SJSA1 (cell line): ENCODE measurements at regions not wholly inside any gene's neighbourhood (a gene's known extent, or its start where the extent isn't known, plus 50 kb on each side); places are given as distances from the start of the nearest gene placed in this dataset.
"Not testable (repeated sequence)": the region's sequence is repeated elsewhere in the genome, so short reads cannot be mapped to it uniquely, and the experiment has no call there.

Experiments used
- DNase-seq, 2 experiments: peaks; one replicate each; pipeline ENCODE4 v3.0.0-alpha.2; 2015 to 2020; ENCODE audit warnings: low spot score in 2 of 2, low read depth in 1 of 2
- H3K27ac ChIP-seq: fragments of 250-450 bp; sonication (Bioruptor Pico); 2 replicates; pipeline ENCODE4 v1.5.1; 2020; ENCODE audit warnings: mild to moderate bottlenecking, moderate library complexity
- H3K27me3 ChIP-seq: fragments of 250-450 bp; sonication (Bioruptor Pico); replicated peaks from 2 replicates; pipeline ENCODE4 v1.5.1; 2020; ENCODE audit warnings: mild to moderate bottlenecking, moderate library complexity
- H3K36me3 ChIP-seq: fragments of 250-450 bp; sonication (Bioruptor Pico); 2 replicates; pipeline ENCODE4 v1.5.1; 2020; ENCODE audit warnings: mild to moderate bottlenecking
- H3K4me1 ChIP-seq: fragments of 250-450 bp; sonication (Bioruptor Pico); replicated peaks from 2 replicates; pipeline ENCODE4 v1.6.1; 2021; ENCODE audit warnings: mild to moderate bottlenecking
- H3K4me3 ChIP-seq: fragments of 250-450 bp; sonication (Bioruptor Pico); 2 replicates; pipeline ENCODE4 v1.5.1; 2020; ENCODE audit warnings: mild to moderate bottlenecking
- H3K9me3 ChIP-seq: fragments of 250-450 bp; sonication (Bioruptor Pico); replicated peaks from 2 replicates; pipeline ENCODE4 v1.5.1; 2020; ENCODE audit warnings: mild to moderate bottlenecking

DNA sequence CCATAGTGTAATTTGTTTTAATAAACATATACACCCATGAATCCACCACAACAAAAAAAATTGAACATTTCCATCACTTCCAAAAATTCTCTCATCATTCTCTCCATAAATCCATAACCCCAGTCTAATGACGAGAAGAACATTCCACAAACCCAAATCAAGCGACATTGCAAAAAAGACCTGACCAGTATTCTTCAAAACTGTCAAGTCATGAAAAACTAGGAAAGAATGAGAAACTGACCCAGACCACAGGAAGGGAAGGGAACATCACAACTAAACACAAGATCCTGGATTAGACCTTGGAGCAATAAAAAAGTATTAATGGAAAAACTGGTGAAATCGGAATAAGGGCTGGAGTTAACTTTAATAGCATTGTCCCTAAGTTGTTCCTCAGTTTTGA lies 141.3 kb upstream of the SLC35G4 start:
- Histone ChIP-seq H3K4me3 (no peak overlapping the region), H3K36me3 (no peaks in the 10 kb centered on the region), H3K4me1 (no peaks in the 10 kb centered on the region), H3K27ac (no peak overlapping the region), H3K27me3 (no peaks in the 10 kb centered on the region; the same call in 1 of the 2 replicates), H3K9me3 (no peaks in the 10 kb centered on the region)
- DNase-seq = no peak

DNA sequence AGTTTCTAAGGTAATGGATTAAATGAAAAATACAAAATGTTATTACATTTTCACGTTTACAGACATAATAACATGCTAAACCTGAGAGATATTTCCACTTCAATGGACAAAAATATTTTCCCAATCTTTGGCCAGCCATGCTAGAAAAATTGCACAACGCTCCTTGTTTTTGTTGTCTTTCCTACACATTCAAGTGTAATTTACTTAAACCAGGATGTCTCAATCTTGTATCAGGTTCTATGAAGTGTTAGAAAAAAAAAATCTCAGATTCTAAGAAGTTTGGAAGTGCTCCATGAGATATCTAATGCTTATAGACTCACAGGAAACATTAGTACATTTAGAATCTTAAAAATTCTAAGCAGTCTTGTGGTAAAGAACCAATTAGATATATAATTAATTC lies 141.8 kb upstream of the SLC35G4 start:
- DNase-seq = no peak
- Histone ChIP-seq H3K27ac (no peak overlapping the region), H3K4me1 (no peaks in the 10 kb centered on the region), H3K36me3 (no peaks in the 10 kb centered on the region), H3K27me3 (no peaks in the 10 kb centered on the region; the same call in none of the 2 replicates), H3K9me3 (no peaks in the 10 kb centered on the region), H3K4me3 (no peak overlapping the region)

DNA sequence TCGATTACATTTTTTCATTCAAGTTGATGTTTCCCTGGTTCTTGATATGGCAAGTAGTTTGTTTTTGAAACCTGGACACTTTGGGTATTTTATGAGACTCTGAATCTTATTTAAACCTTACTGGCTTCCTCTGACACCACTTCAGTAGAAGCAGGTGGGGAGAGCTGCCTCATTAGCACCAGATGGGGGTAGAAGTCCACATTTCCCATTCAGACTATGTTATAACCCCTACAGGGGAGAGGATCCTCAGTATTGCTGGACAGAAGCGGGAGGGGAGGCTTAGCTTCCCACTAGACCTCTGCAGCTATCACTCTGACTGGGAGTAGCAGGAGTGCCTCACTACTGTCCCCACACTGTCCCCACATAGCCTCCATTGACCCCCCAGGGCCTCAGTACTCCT lies 145.3 kb upstream of the SLC35G4 start:
- Histone ChIP-seq H3K27ac (no peak overlapping the region), H3K4me3 (no peak overlapping the region), H3K9me3 (no peaks in the 10 kb centered on the region), H3K4me1 (no peaks in the 10 kb centered on the region), H3K36me3 (no peaks in the 10 kb centered on the region), H3K27me3 (no peaks in the 10 kb centered on the region; the same call in 1 of the 2 replicates)
- DNase-seq = no peak

GRCh38 chr18:11458447-11458846 lies 150.9 kb upstream of the SLC35G4 start:
- H3K36me3 ChIP-seq = no peaks in the 10 kb centered on the region
- H3K27me3 ChIP-seq = no peaks in the 10 kb centered on the region; the same call in 1 of the 2 replicates
- no peak overlapping the region for H3K27ac ChIP-seq
- no peaks in the 10 kb centered on the region for H3K9me3 ChIP-seq
- H3K4me1 ChIP-seq = no peaks in the 10 kb centered on the region
- H3K4me3 ChIP-seq = no peak overlapping the region
- no peak for DNase-seq

DNA sequence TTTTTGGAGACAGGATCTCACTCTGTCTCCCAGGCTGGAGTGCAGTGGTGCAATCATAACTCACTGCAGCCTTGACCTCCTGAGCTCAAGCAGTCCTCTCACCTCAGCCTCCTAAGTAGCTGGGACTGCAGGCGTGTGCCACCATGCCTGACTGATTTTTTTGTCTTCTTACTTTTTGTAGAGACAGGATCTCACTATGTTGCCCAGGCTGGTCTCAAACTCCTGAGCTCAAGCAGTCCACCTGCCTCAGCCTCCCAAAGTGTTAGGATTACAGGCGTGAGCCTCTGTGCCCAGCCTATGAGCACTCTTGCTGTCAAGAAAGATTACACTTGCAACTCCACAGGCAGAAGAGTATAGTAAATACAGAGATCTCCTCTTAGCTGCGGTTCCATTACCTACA lies 151.5 kb upstream of the SLC35G4 start:
- DNase-seq, H3K27ac ChIP-seq, H3K9me3 ChIP-seq, H3K4me3 ChIP-seq, H3K36me3 ChIP-seq, H3K4me1 ChIP-seq, H3K27me3 ChIP-seq: not testable (repeated sequence)

GRCh38 chr18:11454040-11454439 lies 155.4 kb upstream of the SLC35G4 start:
- H3K27ac ChIP-seq = no peak overlapping the region
- H3K27me3 ChIP-seq = no peaks in the 10 kb centered on the region; the same call in 1 of the 2 replicates
- no peak for DNase-seq
- no peak overlapping the region for H3K4me3 ChIP-seq
- H3K9me3 ChIP-seq = no peaks in the 10 kb centered on the region
- no peaks in the 10 kb centered on the region for H3K4me1 ChIP-seq
- H3K36me3 ChIP-seq = no peaks in the 10 kb centered on the region

DNA sequence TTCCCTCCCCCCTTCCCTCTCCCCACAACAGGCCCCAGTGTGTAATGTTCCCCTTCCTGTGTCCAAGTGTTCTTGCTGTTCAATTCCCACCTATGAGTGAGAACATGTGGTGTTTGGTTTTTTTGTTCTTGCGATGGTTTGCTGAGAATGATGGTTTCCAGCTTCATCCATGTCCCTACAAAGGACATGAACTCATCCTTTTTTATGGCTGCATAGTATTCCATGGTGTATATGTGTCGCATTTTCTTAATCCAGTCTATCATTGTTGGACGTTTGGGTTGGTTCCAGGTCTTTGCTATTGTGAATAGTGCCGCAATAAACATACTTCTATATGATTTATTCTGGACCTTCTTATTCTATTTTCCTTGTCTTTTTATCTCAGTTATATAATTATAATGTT lies 165.2 kb upstream of the SLC35G4 start:
- not testable (repeated sequence) for H3K27me3 ChIP-seq, H3K36me3 ChIP-seq, H3K4me1 ChIP-seq, DNase-seq, H3K9me3 ChIP-seq, H3K4me3 ChIP-seq, H3K27ac ChIP-seq

- Histone ChIP-seq H3K4me3 (no peak overlapping the region), H3K9me3 (no peaks in the 10 kb centered on the region; the same call in 1 of the 2 replicates), H3K27ac (no peak overlapping the region), H3K27me3 (no peaks in the 10 kb centered on the region), H3K36me3 (no peaks in the 10 kb centered on the region), H3K4me1 (no peaks in the 10 kb centered on the region)
- DNase-seq = no peak
Observed at GRCh38 chr18:11437046-11437445, 172.3 kb upstream of the SLC35G4 start.

DNA sequence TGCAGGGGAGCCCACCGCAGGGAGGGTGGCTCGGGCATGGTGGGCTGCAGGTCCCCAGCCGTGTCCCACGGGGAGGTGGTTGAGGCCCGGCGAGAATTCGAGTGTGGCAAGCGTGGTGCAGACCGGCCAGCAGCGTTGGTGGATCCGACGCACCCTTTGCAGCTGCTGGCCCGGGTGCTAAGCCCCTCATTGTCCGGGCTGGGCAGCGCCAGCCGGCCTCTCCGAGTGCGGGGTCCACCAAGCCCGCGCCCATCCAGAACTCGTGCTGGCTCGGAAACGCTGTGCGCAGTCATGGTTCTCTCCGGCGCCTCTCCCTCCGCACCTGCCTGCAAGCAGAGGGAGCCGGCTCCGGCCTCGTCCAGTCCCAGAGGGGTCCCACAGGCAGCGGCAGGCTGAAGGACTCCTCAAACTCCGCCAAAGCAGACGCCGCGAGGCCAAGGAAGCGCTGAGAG lies 177.0 kb upstream of the SLC35G4 start:
- Histone ChIP-seq H3K36me3 (no peaks in the 10 kb centered on the region), H3K4me1 (no peaks in the 10 kb centered on the region), H3K9me3 (no peaks in the 10 kb centered on the region; the same call in 1 of the 2 replicates), H3K27ac (no peak overlapping the region), H3K4me3 (no peak overlapping the region), H3K27me3 (no peaks in the 10 kb centered on the region)
- DNase-seq = no peak

DNA sequence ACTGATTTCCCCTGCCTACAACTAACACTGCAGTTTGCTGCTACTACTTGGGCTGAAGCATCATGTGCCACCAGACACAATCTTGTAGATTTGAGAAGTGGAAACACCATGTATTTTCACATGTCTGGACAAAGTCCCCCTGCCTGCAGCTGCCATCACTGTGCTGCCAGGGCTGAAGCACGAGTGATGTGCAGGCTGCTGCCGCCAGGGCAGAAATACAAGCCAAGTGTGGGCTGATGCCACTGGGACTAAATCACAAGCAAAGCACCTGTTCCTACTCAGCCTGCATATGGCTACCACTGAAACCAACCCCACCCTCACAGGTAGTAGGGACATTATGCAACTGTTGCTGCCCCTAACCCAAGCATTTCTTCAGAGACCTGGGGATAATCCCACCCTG lies 179.5 kb upstream of the SLC35G4 start:
- Histone ChIP-seq H3K4me1 (no peaks in the 10 kb centered on the region), H3K4me3 (no peak overlapping the region), H3K9me3 (no peaks in the 10 kb centered on the region; the same call in 1 of the 2 replicates), H3K27me3 (no peaks in the 10 kb centered on the region; the same call in 1 of the 2 replicates), H3K27ac (no peak overlapping the region), H3K36me3 (no peaks in the 10 kb centered on the region)
- DNase-seq = no peak

DNA sequence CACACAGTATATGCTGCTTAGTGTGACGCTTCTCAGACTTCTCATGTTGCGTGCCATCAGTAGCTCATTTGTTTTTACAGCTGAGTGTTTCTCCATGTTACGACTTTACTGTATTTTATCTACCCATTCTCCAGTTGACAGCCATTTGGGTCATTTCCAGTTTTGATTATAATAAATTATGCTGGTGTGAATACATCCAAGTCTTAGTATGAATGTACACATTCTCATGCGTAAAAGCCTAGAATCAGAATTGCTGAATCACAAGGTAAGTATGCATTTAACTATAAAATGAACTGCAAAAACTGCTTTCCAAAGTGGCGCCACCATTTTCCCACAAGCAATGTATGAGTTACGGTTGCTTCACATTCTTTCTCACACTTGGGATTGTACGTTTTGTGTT lies 184.2 kb upstream of the SLC35G4 start:
- Histone ChIP-seq H3K36me3 (no peaks in the 10 kb centered on the region), H3K27ac (no peak overlapping the region), H3K4me1 (no peaks in the 10 kb centered on the region), H3K27me3 (no peaks in the 10 kb centered on the region; the same call in 1 of the 2 replicates), H3K4me3 (no peak overlapping the region), H3K9me3 (no peaks in the 10 kb centered on the region)
- no peak for DNase-seq

DNA sequence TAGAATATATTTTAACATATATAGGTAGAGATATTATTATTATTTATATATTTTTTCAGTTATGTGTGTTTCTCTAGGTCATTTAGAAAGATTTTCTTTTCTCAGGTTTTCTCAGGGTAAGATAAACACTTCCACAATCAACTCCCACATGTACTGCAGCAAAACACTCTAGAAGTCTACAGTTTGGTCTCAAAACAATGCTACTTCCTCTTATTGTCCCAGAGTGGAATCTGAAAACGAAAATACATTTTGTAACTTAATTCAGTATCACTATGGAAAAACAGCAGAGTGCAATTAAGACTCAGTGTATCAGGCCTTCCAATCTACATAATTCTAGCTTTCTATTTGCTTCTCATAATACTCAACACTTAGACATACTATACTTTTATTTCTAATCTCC lies 190.1 kb upstream of the SLC35G4 start:
- Histone ChIP-seq H3K4me1 (no peaks in the 10 kb centered on the region), H3K36me3 (no peaks in the 10 kb centered on the region), H3K27ac (no peak overlapping the region), H3K27me3 (no peaks in the 10 kb centered on the region), H3K4me3 (no peak overlapping the region), H3K9me3 (no peaks in the 10 kb centered on the region)
- no peak for DNase-seq

DNA sequence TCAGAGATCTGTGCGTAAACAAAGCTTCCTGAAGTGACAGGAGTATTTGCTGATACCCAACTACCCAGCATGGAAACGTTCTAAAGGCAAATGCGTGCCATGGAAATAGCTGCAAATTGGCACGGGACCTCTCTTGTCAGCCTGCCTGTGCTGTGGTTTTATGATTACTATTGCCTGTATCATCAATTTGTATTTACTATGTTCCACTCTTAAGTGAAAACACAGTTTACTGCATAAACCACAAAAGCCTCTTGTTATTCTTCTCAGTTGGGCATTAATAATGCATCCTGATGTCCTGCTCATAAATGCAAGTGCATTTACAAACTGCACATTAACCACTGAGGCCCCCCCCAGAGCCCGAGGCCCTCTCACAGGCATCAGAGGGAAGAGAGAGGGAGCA lies 196.6 kb upstream of the SLC35G4 start:
- H3K36me3 ChIP-seq = no peaks in the 10 kb centered on the region
- no peaks in the 10 kb centered on the region for H3K9me3 ChIP-seq
- H3K4me1 ChIP-seq = peaks cover 11% of the 10 kb centered on the region
- no peaks in the 10 kb centered on the region for H3K27me3 ChIP-seq
- H3K4me3 ChIP-seq = no peak overlapping the region
- DNase-seq = no peak
- no peak overlapping the region for H3K27ac ChIP-seq

DNA sequence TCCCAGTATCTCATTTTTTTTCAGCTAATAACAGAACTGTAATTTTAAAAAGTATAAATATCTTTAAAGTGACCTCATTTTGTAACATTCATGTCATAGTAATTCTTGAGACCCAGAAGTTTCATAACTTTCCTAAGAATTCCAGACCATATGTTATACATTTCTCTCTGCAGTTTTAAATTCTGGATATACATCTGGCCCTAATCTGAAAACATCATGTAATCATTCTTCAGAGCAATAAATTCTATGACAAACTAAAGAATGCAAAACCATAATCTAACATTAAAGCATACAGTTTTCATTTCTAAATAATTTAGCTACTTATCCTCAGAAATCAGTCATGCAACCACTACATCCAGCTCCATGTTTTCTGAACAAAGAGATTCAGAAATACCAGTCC lies 198.3 kb upstream of the SLC35G4 start:
- H3K4me1 ChIP-seq = peaks cover 16% of the 10 kb centered on the region

DNA sequence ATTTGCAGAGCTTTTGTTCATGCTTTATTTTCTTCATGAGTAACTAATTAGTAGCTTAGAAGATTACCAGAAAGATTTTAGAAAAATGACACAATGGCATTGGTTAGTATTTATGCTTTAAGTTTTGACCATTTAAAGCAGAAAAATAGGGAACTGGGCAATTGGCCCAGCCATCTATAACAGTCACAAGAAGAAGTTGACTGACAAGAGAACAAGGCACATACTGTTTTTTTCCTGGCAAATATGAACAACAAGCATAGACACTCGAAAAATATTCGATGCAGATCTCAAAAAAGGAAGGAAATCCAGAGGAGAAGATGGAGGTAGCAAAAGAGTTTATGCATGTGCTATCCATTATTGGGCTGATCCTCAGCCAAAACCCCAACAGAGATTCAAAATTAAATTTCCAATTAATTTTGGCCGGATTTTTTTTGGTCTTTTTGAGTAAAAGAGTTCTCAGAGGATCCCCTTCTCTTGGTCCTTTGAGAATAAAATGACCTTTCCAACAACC lies 200.8 kb upstream of the SLC35G4 start:
- Histone ChIP-seq H3K27me3 (no peaks in the 10 kb centered on the region), H3K4me3 (no peak overlapping the region), H3K9me3 (no peaks in the 10 kb centered on the region), H3K36me3 (no peaks in the 10 kb centered on the region), H3K27ac (no peak overlapping the region), H3K4me1 (peaks cover 16% of the 10 kb centered on the region)
- no peak for DNase-seq

More for the DNA sequence above, 198.3 kb upstream of the SLC35G4 start:
- no peak overlapping the region for H3K27ac ChIP-seq
- no peaks in the 10 kb centered on the region for H3K27me3 ChIP-seq
- no peaks in the 10 kb centered on the region for H3K36me3 ChIP-seq
- no peaks in the 10 kb centered on the region for H3K9me3 ChIP-seq
- no peak for DNase-seq
- no peak overlapping the region for H3K4me3 ChIP-seq
